ENCODE measurements at regions not wholly inside any gene's neighbourhood (a gene's known extent, or its start where the extent isn't known, plus 50 kb on each side); places are given as distances from the start of the nearest gene placed in this dataset.

DNA sequence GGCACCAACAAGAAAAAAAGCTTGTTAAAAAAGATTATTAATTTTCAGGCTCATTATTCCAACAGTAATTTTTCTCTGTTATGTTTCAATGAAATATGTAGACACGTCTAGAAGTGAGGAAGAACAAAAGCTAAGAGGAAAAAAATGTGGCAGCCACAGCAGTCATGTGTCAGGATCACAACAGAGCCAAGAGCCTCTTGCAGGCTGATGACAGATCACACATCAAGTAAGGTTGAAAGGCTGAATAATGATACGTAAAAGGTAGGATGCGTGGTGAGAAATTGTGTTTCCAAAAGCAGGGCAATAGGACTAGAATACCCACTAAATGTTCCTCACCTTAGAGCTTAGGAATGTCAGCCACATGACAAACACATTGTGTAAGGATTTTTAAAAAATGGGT is 124.8 kb downstream of the HTR1A start:
- TF ChIP-seq, protein P1, sequence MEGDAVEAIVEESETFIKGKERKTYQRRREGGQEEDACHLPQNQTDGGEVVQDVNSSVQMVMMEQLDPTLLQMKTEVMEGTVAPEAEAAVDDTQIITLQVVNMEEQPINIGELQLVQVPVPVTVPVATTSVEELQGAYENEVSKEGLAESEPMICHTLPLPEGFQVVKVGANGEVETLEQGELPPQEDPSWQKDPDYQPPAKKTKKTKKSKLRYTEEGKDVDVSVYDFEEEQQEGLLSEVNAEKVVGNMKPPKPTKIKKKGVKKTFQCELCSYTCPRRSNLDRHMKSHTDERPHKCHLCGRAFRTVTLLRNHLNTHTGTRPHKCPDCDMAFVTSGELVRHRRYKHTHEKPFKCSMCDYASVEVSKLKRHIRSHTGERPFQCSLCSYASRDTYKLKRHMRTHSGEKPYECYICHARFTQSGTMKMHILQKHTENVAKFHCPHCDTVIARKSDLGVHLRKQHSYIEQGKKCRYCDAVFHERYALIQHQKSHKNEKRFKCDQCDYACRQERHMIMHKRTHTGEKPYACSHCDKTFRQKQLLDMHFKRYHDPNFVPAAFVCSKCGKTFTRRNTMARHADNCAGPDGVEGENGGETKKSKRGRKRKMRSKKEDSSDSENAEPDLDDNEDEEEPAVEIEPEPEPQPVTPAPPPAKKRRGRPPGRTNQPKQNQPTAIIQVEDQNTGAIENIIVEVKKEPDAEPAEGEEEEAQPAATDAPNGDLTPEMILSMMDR (IDR thresholded peaks at IDR 0.05; ENCODE audit: unreplicated experiment): no peak
- peaks cover 3% of the 10 kb centered on the region for H3K4me1 Mint-ChIP-seq
- H3K27ac Mint-ChIP-seq: no peak overlapping the region
- H3K4me3 Mint-ChIP-seq: no peak overlapping the region
- H3K9me3 Mint-ChIP-seq: no peaks in the 10 kb centered on the region
- peaks cover 8% of the 10 kb centered on the region for H3K27me3 Mint-ChIP-seq (ENCODE audit: low read depth)
- no peak for DNase-seq (ENCODE audit: low spot score in 2 of 2, unreplicated experiment in 2 of 2)
- H3K36me3 Mint-ChIP-seq: no peaks in the 10 kb centered on the region

DNA sequence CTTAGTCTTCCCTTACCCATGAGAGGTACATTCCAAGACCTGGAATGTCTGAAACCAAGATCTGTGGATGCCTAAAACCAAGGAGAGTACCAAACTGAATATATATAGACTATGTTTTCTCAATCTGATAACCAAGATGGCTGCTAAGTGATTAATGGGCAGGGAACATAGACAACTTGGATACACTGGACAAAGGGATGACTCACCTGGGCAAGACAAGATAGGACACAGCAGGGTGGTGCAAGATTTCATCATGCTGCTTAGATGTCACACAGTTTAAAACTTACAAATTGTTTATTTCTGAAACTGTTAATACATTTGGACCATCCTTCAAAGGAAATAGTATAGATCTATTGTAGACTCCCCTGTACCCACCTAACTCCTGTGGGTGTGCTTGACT is 130.9 kb downstream of the HTR1A start:
- Mint-ChIP-seq H3K36me3 (no peaks in the 10 kb centered on the region), H3K4me3 (no peak overlapping the region), H3K4me1 (no peaks in the 10 kb centered on the region), H3K9me3 (peaks cover 3% of the 10 kb centered on the region), H3K27me3 (ENCODE audit: low read depth) (peaks cover 21% of the 10 kb centered on the region), H3K27ac (no peak overlapping the region)
- no peak for DNase-seq (ENCODE audit: low spot score in 2 of 2, unreplicated experiment in 2 of 2)
- TF ChIP-seq, protein P1 (IDR thresholded peaks at IDR 0.05; ENCODE audit: unreplicated experiment): no peak

DNA sequence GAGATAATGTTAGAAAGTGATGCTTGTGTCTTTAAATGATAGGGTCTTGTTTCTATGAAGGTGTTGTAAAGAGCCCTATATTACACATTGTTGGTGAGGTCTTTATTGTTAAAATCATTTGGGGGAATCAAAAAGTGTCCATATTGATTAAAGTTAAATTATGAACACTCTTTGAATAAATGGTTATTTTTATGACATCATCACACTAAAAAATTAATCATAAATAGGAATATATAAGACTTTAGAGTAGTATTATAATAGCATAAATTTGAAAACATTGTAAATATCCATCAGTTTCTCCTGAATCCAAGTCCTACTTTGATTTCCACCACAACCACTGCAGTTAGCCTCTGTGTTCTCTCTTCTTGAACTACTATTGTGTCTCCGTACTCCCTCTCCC is 136.3 kb downstream of the HTR1A start:
- H3K9me3 Mint-ChIP-seq: peaks cover 3% of the 10 kb centered on the region
- peaks cover 8% of the 10 kb centered on the region for H3K4me1 Mint-ChIP-seq
- no peaks in the 10 kb centered on the region for H3K36me3 Mint-ChIP-seq
- no peak for DNase-seq (ENCODE audit: low spot score in 2 of 2, unreplicated experiment in 2 of 2)
- no peak overlapping the region for H3K4me3 Mint-ChIP-seq
- peaks cover 10% of the 10 kb centered on the region for H3K27me3 Mint-ChIP-seq (ENCODE audit: low read depth)
- TF ChIP-seq, protein P1 (IDR thresholded peaks at IDR 0.05; ENCODE audit: unreplicated experiment): no peak
- H3K27ac Mint-ChIP-seq: no peak overlapping the region

DNA sequence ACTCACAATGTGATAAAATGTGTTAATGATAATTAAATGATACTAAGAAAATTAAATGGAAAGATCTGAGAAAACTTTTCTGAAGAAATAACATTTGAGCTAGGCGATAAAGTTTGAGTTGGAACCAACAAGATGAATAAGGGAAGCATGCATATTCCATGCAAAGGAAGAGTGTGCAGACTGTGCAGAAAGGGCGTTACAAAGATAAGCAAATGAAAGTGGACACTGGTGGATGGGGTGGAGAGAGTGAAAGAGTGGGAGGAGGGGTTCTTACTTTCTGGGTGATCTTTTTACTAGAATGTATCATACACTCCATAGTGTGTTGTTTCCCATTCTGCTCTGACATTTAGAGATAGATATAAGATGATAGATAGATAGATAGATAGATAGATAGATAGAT is 138.7 kb downstream of the HTR1A start:
- Mint-ChIP-seq H3K4me1 (peaks cover 15% of the 10 kb centered on the region), H3K36me3 (no peaks in the 10 kb centered on the region), H3K27ac (no peak overlapping the region), H3K27me3 (ENCODE audit: low read depth) (peaks cover 7% of the 10 kb centered on the region), H3K9me3 (no peaks in the 10 kb centered on the region), H3K4me3 (no peak overlapping the region)
- TF ChIP-seq, protein P1 (IDR thresholded peaks at IDR 0.05; ENCODE audit: unreplicated experiment): no peak
- no peak for DNase-seq (ENCODE audit: low spot score in 2 of 2, unreplicated experiment in 2 of 2)

DNA sequence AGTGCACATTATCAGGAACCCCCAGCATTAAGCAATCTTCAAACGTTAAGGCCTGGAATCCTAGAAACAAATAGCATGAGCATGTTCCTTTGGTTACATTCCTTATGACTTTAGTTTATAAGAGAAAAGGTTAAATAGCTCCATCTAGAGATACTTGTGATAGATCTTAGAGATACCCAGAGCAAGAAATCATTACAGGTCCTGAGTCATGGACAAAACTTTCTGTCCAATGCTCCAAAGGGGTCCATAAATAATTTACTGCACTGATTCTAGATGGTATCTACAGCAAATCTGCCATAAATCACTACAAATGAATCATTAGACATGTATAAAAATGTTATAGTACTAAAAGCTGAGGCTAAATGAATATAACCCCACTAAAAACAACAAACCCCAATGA is 139.6 kb downstream of the HTR1A start:
- H3K9me3 Mint-ChIP-seq: peaks cover 4% of the 10 kb centered on the region
- H3K4me3 Mint-ChIP-seq: no peak overlapping the region
- TF ChIP-seq, protein P1 (IDR thresholded peaks at IDR 0.05; ENCODE audit: unreplicated experiment): no peak
- no peak for DNase-seq (ENCODE audit: low spot score in 2 of 2, unreplicated experiment in 2 of 2)
- H3K27ac Mint-ChIP-seq: no peak overlapping the region
- no peaks in the 10 kb centered on the region for H3K36me3 Mint-ChIP-seq
- peaks cover 3% of the 10 kb centered on the region for H3K27me3 Mint-ChIP-seq (ENCODE audit: low read depth)
- H3K4me1 Mint-ChIP-seq: peaks cover 15% of the 10 kb centered on the region

DNA sequence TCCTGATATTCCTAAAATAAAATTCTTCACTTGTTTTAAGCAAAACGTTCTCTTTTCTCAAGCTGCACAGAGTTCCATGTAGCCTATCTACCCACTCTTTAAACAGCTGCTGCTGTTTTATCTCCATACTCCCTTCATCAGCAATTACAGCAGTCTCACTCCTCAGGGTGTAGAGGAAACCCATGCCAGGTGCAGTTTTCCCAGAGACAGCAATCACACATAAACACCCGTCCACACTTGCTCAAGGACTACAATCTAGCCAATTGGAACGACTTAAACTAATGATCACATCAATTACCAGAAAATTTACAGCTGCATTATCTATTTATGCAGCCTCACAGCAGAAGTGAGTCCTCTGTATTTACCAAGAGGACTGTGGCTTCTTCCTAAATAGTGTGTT is 141.7 kb downstream of the HTR1A start:
- Mint-ChIP-seq H3K27ac (no peak overlapping the region), H3K4me1 (peaks cover 15% of the 10 kb centered on the region), H3K36me3 (no peaks in the 10 kb centered on the region), H3K4me3 (no peak overlapping the region), H3K27me3 (ENCODE audit: low read depth) (peaks cover 1% of the 10 kb centered on the region), H3K9me3 (peaks cover 11% of the 10 kb centered on the region)
- TF ChIP-seq, protein P1 (IDR thresholded peaks at IDR 0.05; ENCODE audit: unreplicated experiment): no peak
- DNase-seq (ENCODE audit: low spot score in 2 of 2, unreplicated experiment in 2 of 2): no peak
